ENCODE measurements at regions not wholly inside any gene's neighbourhood (a gene's known extent, or its start where the extent isn't known, plus 50 kb on each side); places are given as distances from the start of the nearest gene placed in this dataset.

- TF ChIP-seq CTCF (tag by site-specific recombination; IDR thresholded peaks at IDR 0.05): no peak
- TF ChIP-seq ZNF792 (tag by site-specific recombination; IDR thresholded peaks at IDR 0.05): no peak
- TF ChIP-seq ZBTB49 (tag by site-specific recombination; IDR thresholded peaks at IDR 0.05; ENCODE audit: low read depth): no peak
- TF ChIP-seq ZNF280D (tag by site-specific recombination; IDR thresholded peaks at IDR 0.05): no peak
- TF ChIP-seq ZNF23 (tag by site-specific recombination; IDR thresholded peaks at IDR 0.05; ENCODE audit: borderline replicate concordance): no peak
- no peak for TF ChIP-seq ZNF843 (tag by site-specific recombination; IDR thresholded peaks at IDR 0.05)
- TF ChIP-seq ZNF16 (tag by site-specific recombination; IDR thresholded peaks at IDR 0.05; ENCODE audit: low read depth): no peak
- TF ChIP-seq ZNF274 (IDR thresholded peaks at IDR 0.05; ENCODE audit: low read length): no peak
- no peak for TF ChIP-seq ZNF274 (tag by site-specific recombination; IDR thresholded peaks at IDR 0.05; ENCODE audit: borderline replicate concordance)
- TF ChIP-seq YY1 (tag by site-specific recombination; IDR thresholded peaks at IDR 0.05): no peak
- TF ChIP-seq PATZ1 (tag by site-specific recombination; IDR thresholded peaks at IDR 0.05): no peak
- no peak for TF ChIP-seq BCL11A (tag by site-specific recombination; IDR thresholded peaks at IDR 0.05; ENCODE audit: low read depth)
- TF ChIP-seq ZNF335 (tag by site-specific recombination; conservative IDR thresholded peaks at IDR 0.05): no peak
These were observed 1189.2 kb downstream of the EFNB2 start for GRCh38 chr13:105346141-105346775.
